Skeletal muscle satellite cell (primary cell): ENCODE measurements at regions not wholly inside any gene's neighbourhood (a gene's known extent, or its start where the extent isn't known, plus 50 kb on each side); places are given as distances from the start of the nearest gene placed in this dataset.

Source experiments
- H3K27me3 ChIP-seq: 2 replicates; pipeline ENCODE4 v1.7.0; 2013; ENCODE audit warnings: low read length; ENCODE audit not compliant: control insufficient read depth, insufficient read depth
- H3K36me3 ChIP-seq: 2 replicates; pipeline ENCODE4 v1.7.0; 2013; ENCODE audit warnings: mild to moderate bottlenecking, control low read depth, low read length; ENCODE audit not compliant: insufficient read depth
- H3K4me1 ChIP-seq: 2 replicates; pipeline ENCODE4 v1.7.0; 2013; ENCODE audit warnings: low read length; ENCODE audit not compliant: control insufficient read depth, insufficient read depth
- H3K4me2 ChIP-seq: 2 replicates; pipeline ENCODE4 v1.7.0; 2013; ENCODE audit warnings: mild to moderate bottlenecking, low read length
- H3K4me3 ChIP-seq: 2 replicates; pipeline ENCODE4 v1.7.0; 2013; ENCODE audit warnings: low read length
- H3K9ac ChIP-seq: 2 replicates; pipeline ENCODE4 v1.7.0; 2013; ENCODE audit warnings: mild to moderate bottlenecking, low read depth, low read length, moderate library complexity
- H3K9me3 ChIP-seq: replicated peaks from 2 replicates; pipeline ENCODE4 v1.7.0; 2013; ENCODE audit warnings: mild to moderate bottlenecking, control low read depth, low read length

DNA sequence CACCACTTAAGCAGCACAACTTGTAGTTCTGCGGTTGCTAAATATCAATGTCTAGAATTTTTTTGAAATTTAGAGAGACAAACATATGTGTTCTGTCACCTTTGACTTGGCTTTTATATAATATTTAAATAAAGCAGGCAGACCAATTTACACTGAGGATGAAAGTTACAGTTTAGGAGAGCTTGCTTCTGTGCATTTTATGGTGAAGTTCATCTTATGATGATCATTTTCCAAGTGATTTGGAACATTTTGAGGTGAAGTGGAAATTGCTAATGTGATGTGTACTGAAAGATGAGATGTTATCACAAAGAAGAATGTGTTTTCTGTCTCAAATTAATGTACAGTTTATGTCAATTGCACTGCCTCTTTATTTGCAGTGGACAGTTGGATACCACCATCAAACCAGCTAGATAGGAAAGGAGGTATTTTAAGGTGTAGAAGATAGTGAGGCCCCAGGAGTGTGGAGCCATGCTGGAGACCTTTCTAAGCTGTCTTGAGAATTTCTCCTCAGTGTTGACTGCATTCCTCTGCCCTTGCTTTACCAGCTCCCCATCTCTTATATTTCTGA, 461.9 kb downstream of the UTRN start:
- Histone ChIP-seq H3K9me3 (no peaks in the 10 kb centered on the region), H3K4me3 (no peak overlapping the region), H3K4me1 (no peaks in the 10 kb centered on the region), H3K4me2 (no peak overlapping the region), H3K9ac (no peak overlapping the region), H3K36me3 (peaks cover 3% of the 10 kb centered on the region), H3K27me3 (no peaks in the 10 kb centered on the region)

GRCh38 chr6:144749263-144749662, 464.1 kb downstream of the UTRN start:
- H3K4me3 ChIP-seq: no peak overlapping the region
- H3K4me1 ChIP-seq: no peaks in the 10 kb centered on the region
- no peaks in the 10 kb centered on the region for H3K9me3 ChIP-seq
- H3K36me3 ChIP-seq: peaks cover 3% of the 10 kb centered on the region
- H3K9ac ChIP-seq: no peak overlapping the region
- no peaks in the 10 kb centered on the region for H3K27me3 ChIP-seq
- H3K4me2 ChIP-seq: no peak overlapping the region

GRCh38 chr6:144753023-144753705, 468.0 kb downstream of the UTRN start:
- no peak overlapping the region for H3K9ac ChIP-seq
- H3K4me1 ChIP-seq: peaks cover 10% of the 10 kb centered on the region
- H3K27me3 ChIP-seq: no peaks in the 10 kb centered on the region
- H3K4me3 ChIP-seq: no peak overlapping the region
- H3K4me2 ChIP-seq: no peak overlapping the region
- H3K36me3 ChIP-seq: peaks cover 6% of the 10 kb centered on the region
- no peaks in the 10 kb centered on the region for H3K9me3 ChIP-seq

DNA sequence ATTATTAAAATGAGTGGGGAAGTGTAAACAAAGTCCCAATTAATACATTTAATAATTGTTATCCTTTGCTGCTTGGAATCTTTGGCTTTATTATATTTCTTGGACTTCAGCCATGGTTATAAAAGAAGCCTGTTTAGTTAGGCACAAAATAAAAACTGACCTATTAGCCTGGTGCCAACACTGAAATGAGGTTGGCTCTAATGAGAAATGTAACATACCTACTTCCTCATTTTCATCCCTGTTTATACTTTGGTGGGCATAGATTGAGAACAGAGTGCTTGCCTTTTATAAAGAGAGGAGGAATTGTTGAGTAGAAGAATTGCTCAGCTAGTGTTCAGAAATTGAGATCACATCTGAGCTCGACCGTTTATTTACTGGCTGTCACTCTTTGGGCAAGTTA, 471.3 kb downstream of the UTRN start:
- H3K4me1 ChIP-seq: peaks cover 16% of the 10 kb centered on the region
- H3K4me3 ChIP-seq: no peak overlapping the region
- H3K9ac ChIP-seq: no peak overlapping the region
- peaks cover 6% of the 10 kb centered on the region for H3K36me3 ChIP-seq
- no peaks in the 10 kb centered on the region for H3K9me3 ChIP-seq
- no peaks in the 10 kb centered on the region for H3K27me3 ChIP-seq
- no peak overlapping the region for H3K4me2 ChIP-seq

DNA sequence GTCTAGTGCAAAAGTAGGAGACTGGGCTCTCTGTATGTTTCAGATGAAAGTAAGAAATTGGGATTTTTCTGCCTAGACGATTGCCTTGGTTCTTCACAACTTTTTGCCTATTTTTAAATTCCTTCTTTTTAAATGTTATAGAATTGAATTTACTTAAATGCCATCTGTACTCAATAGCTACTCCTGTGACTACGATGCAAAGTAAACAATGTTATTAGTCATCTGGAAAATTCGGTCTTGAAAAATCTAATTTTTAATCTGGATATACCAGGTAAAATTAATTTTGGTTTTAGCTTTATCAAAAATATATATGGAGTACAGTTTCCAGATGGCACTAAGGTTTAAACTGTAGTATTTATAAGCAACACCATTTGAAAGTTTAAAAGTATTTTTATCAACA, 472.2 kb downstream of the UTRN start:
- H3K36me3 ChIP-seq: peaks cover 5% of the 10 kb centered on the region
- no peak overlapping the region for H3K4me2 ChIP-seq
- H3K27me3 ChIP-seq: no peaks in the 10 kb centered on the region
- no peaks in the 10 kb centered on the region for H3K9me3 ChIP-seq
- H3K4me1 ChIP-seq: peaks cover 16% of the 10 kb centered on the region
- H3K9ac ChIP-seq: no peak overlapping the region
- H3K4me3 ChIP-seq: no peak overlapping the region

- no peaks in the 10 kb centered on the region for H3K27me3 ChIP-seq
- H3K36me3 ChIP-seq: peaks cover 8% of the 10 kb centered on the region
- peaks cover 16% of the 10 kb centered on the region for H3K4me1 ChIP-seq
- no peak overlapping the region for H3K4me3 ChIP-seq
- no peak overlapping the region for H3K9ac ChIP-seq
- H3K9me3 ChIP-seq: no peaks in the 10 kb centered on the region
- no peak overlapping the region for H3K4me2 ChIP-seq
Measured at GRCh38 chr6:144757730-144758129, 472.6 kb downstream of the UTRN start.

DNA sequence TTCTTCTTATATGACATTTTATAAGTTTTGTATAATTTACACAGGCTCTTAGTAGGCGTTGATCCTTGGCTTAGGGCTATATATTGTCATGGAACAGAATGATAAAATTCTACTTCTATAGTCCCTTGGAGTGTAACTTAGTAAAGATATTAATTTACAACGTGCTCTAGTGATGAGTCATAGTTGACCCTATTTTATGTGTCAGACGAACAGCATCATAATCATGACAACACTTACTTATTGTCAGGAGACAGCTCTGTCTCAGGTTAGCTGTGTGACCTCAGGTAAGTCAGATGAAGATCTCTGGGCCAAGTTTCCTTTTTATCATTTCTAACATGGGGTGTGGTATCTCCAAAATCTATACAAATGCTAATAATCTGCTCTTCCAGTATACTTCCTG, 473.5 kb downstream of the UTRN start:
- Histone ChIP-seq H3K4me1 (peaks cover 16% of the 10 kb centered on the region), H3K4me2 (no peak overlapping the region)

DNA sequence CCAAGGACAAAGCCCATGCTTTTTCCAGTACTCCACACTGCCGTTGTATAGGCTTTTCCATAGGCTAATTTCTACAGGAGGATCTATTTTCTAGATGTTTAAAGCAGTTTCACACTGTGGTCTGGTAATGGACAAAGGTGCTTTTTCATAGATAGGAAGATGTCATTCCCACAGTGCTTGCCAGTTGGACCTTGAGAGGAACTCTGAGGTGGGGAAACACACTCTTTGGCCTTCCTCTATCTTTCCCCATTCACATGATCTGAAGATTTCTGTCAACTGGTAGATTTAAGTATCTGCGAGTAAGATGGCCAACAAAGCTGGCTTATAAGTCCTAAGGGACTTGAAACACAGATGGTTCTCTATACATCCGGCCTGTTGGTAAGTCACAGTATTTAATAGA, 477.3 kb downstream of the UTRN start:
- Histone ChIP-seq H3K4me2 (no peak overlapping the region), H3K4me1 (peaks cover 10% of the 10 kb centered on the region), H3K36me3 (peaks cover 5% of the 10 kb centered on the region), H3K4me3 (no peak overlapping the region), H3K27me3 (no peaks in the 10 kb centered on the region), H3K9ac (no peak overlapping the region), H3K9me3 (no peaks in the 10 kb centered on the region)

More for the DNA sequence above, 473.5 kb downstream of the UTRN start:
- Histone ChIP-seq H3K36me3 (peaks cover 8% of the 10 kb centered on the region), H3K9ac (no peak overlapping the region), H3K4me3 (no peak overlapping the region), H3K9me3 (no peaks in the 10 kb centered on the region), H3K27me3 (no peaks in the 10 kb centered on the region)

DNA sequence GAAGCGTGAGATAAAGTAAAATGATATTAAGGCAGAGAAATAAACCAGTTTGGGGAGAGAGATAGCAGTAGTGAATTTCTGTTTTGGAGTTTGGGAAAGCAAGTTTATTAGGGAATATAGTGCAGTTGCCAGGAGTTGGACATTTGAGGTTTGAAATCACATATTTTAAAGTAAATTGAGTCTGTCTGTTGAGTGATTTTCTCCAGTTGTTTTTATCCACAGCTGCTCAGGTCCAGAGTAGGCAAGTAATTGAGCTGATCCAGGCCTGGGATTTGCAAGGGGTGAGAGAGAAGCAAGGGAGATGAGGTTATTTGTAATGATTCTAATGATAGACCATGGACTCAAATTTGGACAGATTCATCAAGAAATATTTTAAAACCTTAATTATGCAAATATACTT, 481.9 kb downstream of the UTRN start:
- peaks cover 5% of the 10 kb centered on the region for H3K36me3 ChIP-seq
- peaks cover 4% of the 10 kb centered on the region for H3K4me1 ChIP-seq
- H3K27me3 ChIP-seq: no peaks in the 10 kb centered on the region
- H3K9me3 ChIP-seq: no peaks in the 10 kb centered on the region
- no peak overlapping the region for H3K4me3 ChIP-seq
- H3K4me2 ChIP-seq: no peak overlapping the region
- H3K9ac ChIP-seq: no peak overlapping the region

DNA sequence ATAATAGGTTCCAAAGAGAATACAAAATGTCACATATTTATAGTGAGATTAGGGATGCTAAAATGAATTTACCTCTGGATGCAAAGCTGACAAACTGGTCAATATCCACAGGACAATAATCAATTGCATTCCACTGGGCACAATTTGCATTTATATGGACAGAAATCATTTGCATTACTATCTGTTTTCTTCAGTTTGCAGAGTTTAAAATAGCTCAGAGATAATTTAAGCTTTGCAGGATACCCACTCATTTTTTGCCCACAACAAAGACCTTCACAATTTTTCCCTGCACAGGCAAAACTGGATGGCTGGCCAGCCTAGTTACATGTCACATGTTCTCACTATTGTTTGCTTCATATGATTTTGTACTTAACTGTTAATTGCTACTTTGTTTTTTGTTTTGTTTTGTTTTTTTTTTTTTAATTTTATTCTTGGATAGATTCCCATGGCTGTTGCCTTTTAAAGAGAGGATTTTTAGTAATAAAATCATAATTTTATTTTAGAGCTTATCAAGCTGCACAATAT, 483.5 kb downstream of the UTRN start:
- no peak overlapping the region for H3K4me2 ChIP-seq
- H3K4me3 ChIP-seq: no peak overlapping the region
- no peak overlapping the region for H3K9ac ChIP-seq
- no peaks in the 10 kb centered on the region for H3K36me3 ChIP-seq
- peaks cover 4% of the 10 kb centered on the region for H3K4me1 ChIP-seq
- no peaks in the 10 kb centered on the region for H3K27me3 ChIP-seq
- no peaks in the 10 kb centered on the region for H3K9me3 ChIP-seq

GRCh38 chr6:144769142-144769541, 484.0 kb downstream of the UTRN start:
- Histone ChIP-seq H3K4me1 (peaks cover 4% of the 10 kb centered on the region), H3K4me2 (peak overlapping the region; percentile 59), H3K9me3 (no peaks in the 10 kb centered on the region), H3K27me3 (no peaks in the 10 kb centered on the region), H3K4me3 (no peak overlapping the region), H3K9ac (no peak overlapping the region), H3K36me3 (peaks cover 1% of the 10 kb centered on the region)
